Testis (tissue), 2 donors: ENCODE measurements at regions not wholly inside any gene's neighbourhood (a gene's known extent, or its start where the extent isn't known, plus 50 kb on each side); places are given as distances from the start of the nearest gene placed in this dataset.

Experiments
- POLR2A ChIP-seq: fragments of 450-650 bp; IDR thresholded peaks from one replicate; pipeline ENCODE4 v1.6.1; 2017; ENCODE audit warnings: antibody characterized with exemption, mild to moderate bottlenecking, moderate library complexity
- TF ChIP-seq, protein P1 (sequence below), 3 experiments: fragments of 450-650 bp in 2 of 3; fragments of 200-600 bp in 1 of 3; sonication (generic) in 1 of 3; IDR thresholded peaks; one replicate each; pipeline ENCODE4 v1.5.1; 2016 to 2019; ENCODE audit warnings: antibody characterized with exemption in 3 of 3, mild to moderate bottlenecking in 2 of 3, moderate library complexity in 1 of 3

DNA sequence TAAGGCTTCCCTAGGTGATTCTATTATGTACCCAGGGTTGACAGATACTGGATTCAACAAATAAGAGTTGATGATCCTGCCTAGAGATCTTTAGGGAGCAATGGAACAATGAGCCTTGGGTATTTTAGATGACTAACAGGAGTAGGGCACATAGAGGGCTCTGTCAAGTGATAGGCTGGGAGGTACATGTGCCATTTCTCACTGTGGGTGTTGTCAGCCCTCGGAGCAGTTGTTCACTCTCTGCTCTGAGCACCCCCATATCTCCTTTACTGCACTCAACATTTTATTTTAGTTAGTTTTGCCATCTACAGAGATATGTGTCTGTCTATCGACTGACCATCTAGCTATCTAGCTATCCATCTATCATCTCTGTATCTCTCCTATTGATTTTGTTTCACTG, 950.6 kb downstream of the TYW1 start:
- TF ChIP-seq, protein P1, sequence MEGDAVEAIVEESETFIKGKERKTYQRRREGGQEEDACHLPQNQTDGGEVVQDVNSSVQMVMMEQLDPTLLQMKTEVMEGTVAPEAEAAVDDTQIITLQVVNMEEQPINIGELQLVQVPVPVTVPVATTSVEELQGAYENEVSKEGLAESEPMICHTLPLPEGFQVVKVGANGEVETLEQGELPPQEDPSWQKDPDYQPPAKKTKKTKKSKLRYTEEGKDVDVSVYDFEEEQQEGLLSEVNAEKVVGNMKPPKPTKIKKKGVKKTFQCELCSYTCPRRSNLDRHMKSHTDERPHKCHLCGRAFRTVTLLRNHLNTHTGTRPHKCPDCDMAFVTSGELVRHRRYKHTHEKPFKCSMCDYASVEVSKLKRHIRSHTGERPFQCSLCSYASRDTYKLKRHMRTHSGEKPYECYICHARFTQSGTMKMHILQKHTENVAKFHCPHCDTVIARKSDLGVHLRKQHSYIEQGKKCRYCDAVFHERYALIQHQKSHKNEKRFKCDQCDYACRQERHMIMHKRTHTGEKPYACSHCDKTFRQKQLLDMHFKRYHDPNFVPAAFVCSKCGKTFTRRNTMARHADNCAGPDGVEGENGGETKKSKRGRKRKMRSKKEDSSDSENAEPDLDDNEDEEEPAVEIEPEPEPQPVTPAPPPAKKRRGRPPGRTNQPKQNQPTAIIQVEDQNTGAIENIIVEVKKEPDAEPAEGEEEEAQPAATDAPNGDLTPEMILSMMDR (IDR thresholded peaks at IDR 0.05), result no peak
- no peak for TF ChIP-seq POLR2A
